ENCODE measurements at regions not wholly inside any gene's neighbourhood (a gene's known extent, or its start where the extent isn't known, plus 50 kb on each side); places are given as distances from the start of the nearest gene placed in this dataset.

GRCh38 chr16:6021276-6021943, 923.8 kb upstream of the EEF2KMT start:
- DNase-seq = no peak

- DNase-seq = no peak
These were observed 922.8 kb upstream of the EEF2KMT start for GRCh38 chr16:6020162-6020985.

GRCh38 chr16:6019490-6019991, 921.9 kb upstream of the EEF2KMT start:
- DNase-seq = no peak

GRCh38 chr16:6018848-6019489, 921.4 kb upstream of the EEF2KMT start:
- no peak for DNase-seq

- DNase-seq = no peak
These were observed 919.1 kb upstream of the EEF2KMT start for GRCh38 chr16:6016530-6017184.

GRCh38 chr16:6012716-6013115, 915.1 kb upstream of the EEF2KMT start:
- DNase-seq = no peak

GRCh38 chr16:6009151-6009550, 911.6 kb upstream of the EEF2KMT start:
- no peak for DNase-seq

- no peak for DNase-seq
These were observed 911.1 kb upstream of the EEF2KMT start for GRCh38 chr16:6008670-6009069.

GRCh38 chr16:5993356-5993755, 895.8 kb upstream of the EEF2KMT start:
- DNase-seq = no peak

GRCh38 chr16:5982979-5983378, 885.4 kb upstream of the EEF2KMT start:
- DNase-seq = no peak

- no peak for DNase-seq
These were observed 882.4 kb upstream of the EEF2KMT start for GRCh38 chr16:5979905-5980550.

GRCh38 chr16:5977329-5977728, 879.7 kb upstream of the EEF2KMT start:
- no peak for DNase-seq

- no peak for DNase-seq
These were observed 875.2 kb upstream of the EEF2KMT start for GRCh38 chr16:5972747-5973146.

- no peak for DNase-seq
These were observed 874.3 kb upstream of the EEF2KMT start for GRCh38 chr16:5971924-5972323.

- DNase-seq = no peak
These were observed 873.5 kb upstream of the EEF2KMT start for GRCh38 chr16:5971106-5971505.

GRCh38 chr16:5966004-5966403, 868.4 kb upstream of the EEF2KMT start:
- no peak for DNase-seq

- DNase-seq = no peak
These were observed 867.7 kb upstream of the EEF2KMT start for GRCh38 chr16:5965321-5965720.

- DNase-seq = no peak
These were observed 853.9 kb upstream of the EEF2KMT start for GRCh38 chr16:5951486-5951885.

GRCh38 chr16:5944971-5945370, 847.4 kb upstream of the EEF2KMT start:
- no peak for DNase-seq

GRCh38 chr16:5938607-5939006, 841.0 kb upstream of the EEF2KMT start:
- no peak for DNase-seq

GRCh38 chr16:5932906-5933305, 835.3 kb upstream of the EEF2KMT start:
- no peak for DNase-seq

- DNase-seq = no peak
These were observed 831.0 kb upstream of the EEF2KMT start for GRCh38 chr16:5928476-5929065.
